GM21360 (cell line): ENCODE measurements at regions not wholly inside any gene's neighbourhood (a gene's known extent, or its start where the extent isn't known, plus 50 kb on each side); places are given as distances from the start of the nearest gene placed in this dataset.
"Not testable (repeated sequence)": the region's sequence is repeated elsewhere in the genome, so short reads cannot be mapped to it uniquely, and the experiment has no call there.

ENCODE experiments used
- ATAC-seq: cut with Tn5 transposase; IDR thresholded peaks from one replicate; pipeline ENCODE4 v1.9.1; 2021; ENCODE audit warnings: mild to moderate bottlenecking, moderate library complexity; ENCODE audit not compliant: unreplicated experiment

DNA sequence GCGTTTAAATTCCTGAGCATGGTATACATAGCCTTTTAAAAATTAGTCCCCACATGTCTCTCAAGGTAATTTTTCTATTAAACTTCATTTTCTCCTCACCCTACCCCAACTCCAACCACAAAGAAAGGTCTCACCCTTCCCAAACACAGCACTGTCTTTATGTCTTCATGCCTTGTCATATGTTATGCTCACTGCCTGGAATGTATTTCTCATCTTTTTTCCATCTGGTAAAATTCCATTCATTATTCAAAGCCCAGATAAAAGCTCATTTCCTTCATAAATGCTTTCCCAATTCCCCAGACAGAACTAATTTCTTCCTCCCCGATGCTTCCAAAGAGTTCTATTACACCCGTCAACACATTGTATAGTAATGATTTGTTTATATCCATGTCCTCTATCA is 302.0 kb downstream of the ALDH8A1 start:
- no peak for ATAC-seq

DNA sequence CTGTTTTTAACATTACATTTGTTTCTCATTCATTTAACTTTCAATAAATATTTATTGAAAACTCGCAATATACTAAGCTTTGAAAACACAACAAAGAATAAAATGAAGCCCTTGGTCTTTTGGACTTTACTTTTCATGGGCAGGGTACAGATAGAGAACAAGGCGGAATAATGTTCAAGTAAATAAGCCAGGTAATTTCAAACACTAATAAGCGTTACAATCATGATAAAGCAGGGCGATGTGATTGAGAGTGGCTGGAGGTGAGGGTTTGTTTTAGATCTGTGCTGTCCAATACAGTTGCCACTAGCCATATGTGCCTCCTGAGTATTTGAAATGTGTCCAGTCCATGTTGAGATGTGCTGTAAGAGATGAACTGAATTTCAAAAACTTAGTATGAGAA is 307.1 kb downstream of the ALDH8A1 start:
- ATAC-seq: no peak

DNA sequence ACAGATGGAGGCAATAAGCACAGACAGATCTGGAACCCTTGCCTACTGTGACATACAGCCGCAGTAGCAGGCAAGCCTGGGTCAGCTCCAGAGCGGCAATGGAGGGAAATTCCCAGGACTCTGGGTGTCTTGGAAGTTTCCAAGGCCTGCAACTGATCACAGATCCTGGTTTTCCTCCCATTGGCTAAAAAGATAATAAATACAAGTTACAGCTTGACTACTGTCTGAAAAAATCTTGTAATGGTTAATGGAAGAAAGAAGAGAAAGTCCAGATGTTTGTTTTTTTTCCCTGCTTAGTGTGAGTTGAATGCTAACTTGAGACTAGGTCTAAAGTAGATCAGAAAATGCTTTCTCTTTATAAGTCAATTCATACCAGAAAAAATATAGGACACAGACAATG is 307.6 kb downstream of the ALDH8A1 start:
- no peak for ATAC-seq

DNA sequence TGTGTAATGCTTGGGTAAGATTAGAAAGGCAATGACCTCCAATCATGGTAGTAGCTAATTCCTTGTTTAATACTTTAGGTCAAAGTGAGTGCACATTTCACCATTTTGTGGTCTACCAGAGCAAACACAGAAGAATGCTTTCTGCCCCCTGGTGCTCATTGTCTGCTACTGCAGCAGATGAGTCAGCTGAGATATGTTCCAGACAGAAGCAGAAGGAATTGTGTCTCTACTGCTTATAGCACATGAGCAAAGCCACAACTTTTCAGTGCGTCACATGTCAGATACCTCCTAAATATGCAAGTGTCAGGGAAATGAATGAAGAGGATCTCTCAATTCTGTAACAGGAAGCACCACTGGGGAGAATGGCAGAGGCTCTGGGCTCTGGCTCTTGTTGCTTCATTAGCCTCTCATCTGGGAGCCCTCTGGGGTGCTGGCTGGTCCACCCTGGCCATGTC is 308.9 kb downstream of the ALDH8A1 start:
- no peak for ATAC-seq

DNA sequence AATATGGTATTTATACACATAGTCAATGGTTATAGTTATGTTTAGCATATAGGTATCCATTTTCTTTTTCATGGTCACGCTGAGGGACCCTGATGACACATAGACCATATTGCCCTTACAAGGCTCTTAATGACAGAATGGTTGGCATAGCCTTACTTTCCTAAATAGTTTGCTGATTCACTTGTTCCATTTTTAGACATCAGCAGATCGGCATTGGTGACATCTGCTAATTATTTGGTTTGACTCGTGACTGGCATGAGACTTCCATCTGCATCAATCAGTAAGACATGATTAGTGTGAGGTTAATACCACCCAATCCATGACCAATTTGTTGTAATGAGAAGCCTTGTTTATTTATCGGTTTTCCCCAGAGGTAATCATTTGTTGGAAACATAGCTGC is 309.7 kb downstream of the ALDH8A1 start:
- no peak for ATAC-seq

DNA sequence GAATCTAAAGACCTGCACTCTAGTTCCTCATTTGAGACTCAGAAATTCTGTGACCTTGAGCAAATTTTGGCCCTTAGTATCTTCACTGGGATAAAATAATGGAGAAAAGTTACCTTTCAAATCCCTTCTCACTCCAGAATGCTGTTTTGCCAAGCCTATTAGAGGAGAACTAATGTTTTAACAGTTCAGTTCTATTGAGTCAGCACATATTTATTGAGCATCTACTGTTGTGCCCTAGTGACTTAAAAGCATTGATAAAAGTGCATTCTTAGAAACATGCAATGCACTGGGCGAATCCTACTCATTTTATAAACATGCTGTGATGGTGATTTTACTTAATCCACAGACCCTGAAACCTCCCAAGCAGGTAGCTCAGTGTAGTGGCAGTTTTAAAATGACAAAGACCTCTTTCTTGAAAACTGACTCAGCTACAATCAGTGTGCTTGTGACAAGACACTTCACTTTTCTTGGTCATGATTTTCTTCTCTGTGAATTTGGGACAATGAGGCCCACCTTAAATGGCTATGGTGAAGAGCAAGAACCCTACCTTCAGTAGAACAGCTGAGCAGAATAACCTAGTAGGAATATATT is 312.0 kb downstream of the ALDH8A1 start:
- ATAC-seq: no peak

DNA sequence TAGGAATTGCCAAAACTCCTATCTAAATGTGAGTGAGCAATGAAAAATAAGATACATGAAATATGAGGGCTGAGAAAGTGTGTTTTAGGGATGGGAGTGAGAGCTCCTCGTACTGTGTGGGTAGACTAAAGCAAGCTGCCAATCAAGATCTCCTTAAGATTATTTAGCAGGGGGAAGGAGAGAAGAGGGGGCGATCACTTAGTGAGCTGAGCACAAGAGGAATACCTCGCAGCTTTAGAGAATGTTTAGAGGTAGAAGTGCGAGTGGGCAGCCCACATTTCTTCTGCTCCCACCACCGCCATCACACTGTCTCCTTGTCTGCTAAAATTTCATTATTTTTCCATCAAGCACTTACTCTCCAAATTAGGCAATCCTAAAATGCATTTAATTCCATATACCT is 312.6 kb downstream of the ALDH8A1 start:
- no peak for ATAC-seq

- peak; percentile 62 for ATAC-seq
Measured at GRCh38 chr6:134636186-134636799, 313.6 kb downstream of the ALDH8A1 start.

DNA sequence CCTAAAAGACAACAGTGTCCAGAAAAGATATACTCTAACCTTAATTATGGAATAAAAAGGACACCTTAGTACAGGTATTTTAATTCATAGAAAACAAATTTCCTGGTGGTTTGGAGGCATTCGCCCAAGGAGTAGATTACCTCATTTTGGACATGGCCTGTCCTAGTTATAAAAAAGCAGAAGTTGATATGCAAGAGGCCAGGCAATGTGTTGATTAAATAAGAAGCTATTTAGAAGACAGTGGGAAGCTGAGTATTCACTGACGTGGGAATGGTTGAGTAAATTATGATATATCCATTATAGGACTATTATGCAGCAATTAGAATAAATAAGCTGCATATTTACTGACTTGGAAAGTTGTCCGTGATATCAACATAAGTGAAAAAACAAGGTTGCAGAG is 314.9 kb downstream of the ALDH8A1 start:
- no peak for ATAC-seq

- ATAC-seq: no peak
Measured at GRCh38 chr6:134634466-134634865, 315.4 kb downstream of the ALDH8A1 start.

- ATAC-seq: not testable (repeated sequence)
Measured at GRCh38 chr6:134632982-134633940, 315.3 kb upstream of the SGK1 start.

DNA sequence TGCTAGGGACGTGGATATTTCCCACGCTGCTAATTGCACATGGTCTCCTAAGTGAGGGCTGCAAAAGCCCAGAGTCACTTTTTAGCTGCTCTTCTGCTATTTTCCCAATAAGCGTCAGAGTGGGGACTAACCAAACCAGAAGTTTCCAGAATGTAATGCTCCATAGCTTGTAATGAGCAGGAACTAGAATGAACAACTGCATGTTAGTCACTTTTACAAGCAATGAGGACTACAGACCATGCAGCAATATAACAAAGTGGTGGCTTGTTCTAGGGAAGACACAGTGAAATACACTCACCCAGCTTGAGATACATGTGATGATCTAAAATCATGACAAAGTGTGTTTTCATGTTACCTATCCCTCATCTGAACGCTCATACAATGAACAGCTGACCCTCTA is 314.1 kb upstream of the SGK1 start:
- ATAC-seq: no peak

DNA sequence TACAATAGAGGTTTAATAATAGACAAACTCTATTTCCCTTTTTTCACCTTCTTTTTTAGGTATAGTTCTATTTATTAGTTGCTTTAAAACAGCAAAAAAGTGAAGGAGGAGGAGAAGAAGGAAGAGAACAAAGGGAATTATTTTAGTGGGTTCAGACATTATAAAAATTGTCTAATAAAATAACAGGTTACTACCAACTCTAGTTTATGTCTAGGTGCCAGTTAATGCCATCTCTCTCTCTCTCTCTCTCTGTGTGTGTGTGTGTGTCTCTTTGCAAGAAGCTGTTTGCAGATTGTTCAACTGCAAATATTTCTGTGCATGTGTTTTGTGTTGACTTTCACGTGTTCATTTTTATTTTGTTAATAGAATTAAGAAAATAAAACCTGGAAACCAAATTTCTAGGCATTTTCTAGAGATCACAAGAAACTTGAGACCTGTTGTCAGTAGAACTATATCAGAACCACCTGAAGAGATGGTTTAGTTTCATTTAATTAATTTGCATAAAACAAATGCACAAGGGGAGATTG is 313.5 kb upstream of the SGK1 start:
- no peak for ATAC-seq

- ATAC-seq: no peak
Measured at GRCh38 chr6:134630508-134631121, 312.7 kb upstream of the SGK1 start.

GRCh38 chr6:134628154-134628553 is 310.2 kb upstream of the SGK1 start:
- ATAC-seq: no peak

DNA sequence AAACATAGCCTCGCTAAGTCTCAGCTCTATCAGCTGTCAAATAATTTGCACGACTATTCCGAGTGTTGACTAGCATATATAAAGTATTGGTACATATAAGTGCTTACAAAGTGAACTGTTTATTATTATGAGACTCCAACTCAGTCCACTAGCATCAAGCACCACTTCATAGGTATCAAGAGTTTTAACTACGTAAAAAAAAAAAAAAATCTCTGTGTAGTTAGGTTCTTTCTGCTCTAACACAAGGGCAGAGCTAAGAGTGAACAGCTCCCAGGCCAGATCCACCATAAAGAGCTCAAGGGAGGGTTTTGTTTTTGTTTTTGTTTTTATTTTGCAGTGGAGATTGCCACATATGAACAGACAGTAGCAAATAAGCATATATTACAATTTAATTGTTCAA is 309.8 kb upstream of the SGK1 start:
- ATAC-seq: no peak

DNA sequence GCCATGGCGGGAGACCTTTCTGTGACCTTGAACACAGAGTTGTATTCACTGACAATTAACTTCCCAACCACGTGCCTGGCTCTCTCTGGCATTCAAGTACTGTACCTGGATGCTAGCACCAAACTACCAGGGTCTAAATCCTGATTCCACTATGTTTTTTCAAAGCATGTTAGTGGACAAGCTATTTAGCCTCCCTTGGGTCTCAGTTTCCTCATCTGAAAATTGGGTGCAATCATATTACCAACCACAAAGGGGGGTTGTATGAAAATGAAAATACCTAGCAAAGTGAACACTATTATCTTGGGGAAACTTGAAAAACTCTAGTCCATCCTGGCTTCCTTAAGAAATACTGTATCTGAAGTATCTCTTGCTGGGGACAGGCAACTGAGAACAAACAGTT is 308.7 kb upstream of the SGK1 start:
- ATAC-seq: no peak

DNA sequence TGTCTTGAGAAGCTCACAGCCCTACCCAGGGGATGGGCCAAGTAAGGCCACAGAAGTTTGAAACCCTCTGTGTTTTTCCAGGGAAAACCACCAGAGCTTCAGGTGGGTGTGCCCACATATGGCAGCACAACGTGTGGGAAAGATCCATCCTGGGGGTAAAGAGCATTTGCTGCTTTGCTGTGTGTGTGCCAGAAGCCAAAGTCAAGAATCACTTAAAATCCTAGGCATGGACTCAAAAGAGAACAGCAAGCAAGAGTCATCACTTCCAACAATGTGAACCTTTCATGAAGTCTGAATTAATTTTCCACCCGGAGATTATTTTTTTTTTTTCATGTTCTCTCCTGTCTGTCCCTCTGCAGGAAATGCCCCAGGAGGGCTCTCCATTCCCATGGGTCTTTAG is 308.2 kb upstream of the SGK1 start:
- ATAC-seq: no peak

DNA sequence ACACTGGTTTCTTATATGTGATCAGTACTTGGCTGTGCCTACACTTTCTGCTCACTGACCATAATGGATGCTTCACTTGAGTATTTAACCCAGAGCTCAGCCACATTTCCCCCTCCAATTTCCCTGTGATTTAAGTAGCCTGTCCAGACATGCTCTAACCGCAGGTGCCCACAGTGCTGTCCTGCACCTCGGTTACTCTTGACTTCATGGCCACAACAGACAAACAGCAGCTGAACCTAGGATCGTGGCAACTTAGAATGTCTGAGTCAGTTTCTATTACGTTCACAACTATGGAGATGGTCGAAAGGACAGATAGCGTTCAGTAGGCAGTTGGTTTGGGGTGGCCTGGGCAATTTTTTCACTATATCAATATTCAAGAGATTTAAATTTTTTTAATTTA is 306.9 kb upstream of the SGK1 start:
- no peak for ATAC-seq

GRCh38 chr6:134623401-134623800 is 305.5 kb upstream of the SGK1 start:
- no peak for ATAC-seq
